ENCODE measurements at regions not wholly inside any gene's neighbourhood (a gene's known extent, or its start where the extent isn't known, plus 50 kb on each side); places are given as distances from the start of the nearest gene placed in this dataset.

DNA sequence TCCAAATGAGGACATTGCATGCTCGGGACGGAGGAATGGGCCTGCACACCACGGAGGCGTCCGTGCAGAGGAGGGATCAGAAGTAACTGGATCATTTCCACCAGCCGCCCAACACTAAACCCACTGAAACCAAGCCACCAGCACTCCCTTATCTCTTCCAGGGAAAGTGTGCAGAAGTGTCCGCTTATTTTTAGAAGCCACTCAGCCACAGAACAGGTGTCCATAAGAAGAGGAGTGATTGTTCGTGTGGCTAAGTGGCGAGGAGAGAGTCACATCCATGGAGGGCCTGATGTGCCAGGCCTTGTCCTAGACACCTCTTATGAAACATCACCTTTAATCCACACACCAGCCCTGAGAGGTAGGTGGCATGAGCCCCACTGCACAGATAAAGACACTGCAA is 407.9 kb upstream of the NPVF start:
- TF ChIP-seq, protein P1, sequence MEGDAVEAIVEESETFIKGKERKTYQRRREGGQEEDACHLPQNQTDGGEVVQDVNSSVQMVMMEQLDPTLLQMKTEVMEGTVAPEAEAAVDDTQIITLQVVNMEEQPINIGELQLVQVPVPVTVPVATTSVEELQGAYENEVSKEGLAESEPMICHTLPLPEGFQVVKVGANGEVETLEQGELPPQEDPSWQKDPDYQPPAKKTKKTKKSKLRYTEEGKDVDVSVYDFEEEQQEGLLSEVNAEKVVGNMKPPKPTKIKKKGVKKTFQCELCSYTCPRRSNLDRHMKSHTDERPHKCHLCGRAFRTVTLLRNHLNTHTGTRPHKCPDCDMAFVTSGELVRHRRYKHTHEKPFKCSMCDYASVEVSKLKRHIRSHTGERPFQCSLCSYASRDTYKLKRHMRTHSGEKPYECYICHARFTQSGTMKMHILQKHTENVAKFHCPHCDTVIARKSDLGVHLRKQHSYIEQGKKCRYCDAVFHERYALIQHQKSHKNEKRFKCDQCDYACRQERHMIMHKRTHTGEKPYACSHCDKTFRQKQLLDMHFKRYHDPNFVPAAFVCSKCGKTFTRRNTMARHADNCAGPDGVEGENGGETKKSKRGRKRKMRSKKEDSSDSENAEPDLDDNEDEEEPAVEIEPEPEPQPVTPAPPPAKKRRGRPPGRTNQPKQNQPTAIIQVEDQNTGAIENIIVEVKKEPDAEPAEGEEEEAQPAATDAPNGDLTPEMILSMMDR (IDR thresholded peaks at IDR 0.05) = no peak
- no peak for TF ChIP-seq POLR2A (IDR thresholded peaks at IDR 0.05)
